ENCODE measurements at regions not wholly inside any gene's neighbourhood (a gene's known extent, or its start where the extent isn't known, plus 50 kb on each side); places are given as distances from the start of the nearest gene placed in this dataset.
"Not testable (repeated sequence)": the region's sequence is repeated elsewhere in the genome, so short reads cannot be mapped to it uniquely, and the experiment has no call there.

- no peak for DNase-seq (ENCODE audit: low read depth, low spot score)
These were observed 637.0 kb upstream of the SLC10A2 start for GRCh38 chr13:103703246-103703645.

- no peak for DNase-seq (ENCODE audit: low read depth, low spot score)
These were observed 631.8 kb upstream of the SLC10A2 start for GRCh38 chr13:103698000-103698399.

GRCh38 chr13:103695320-103695719, 629.1 kb upstream of the SLC10A2 start:
- no peak for DNase-seq (ENCODE audit: low read depth, low spot score)

- no peak for DNase-seq (ENCODE audit: low read depth, low spot score)
These were observed 628.3 kb upstream of the SLC10A2 start for GRCh38 chr13:103694471-103694870.

GRCh38 chr13:103694033-103694432, 627.8 kb upstream of the SLC10A2 start:
- DNase-seq (ENCODE audit: low read depth, low spot score): no peak

GRCh38 chr13:103692442-103692841, 626.2 kb upstream of the SLC10A2 start:
- DNase-seq (ENCODE audit: low read depth, low spot score): no peak

GRCh38 chr13:103676329-103676728, 610.1 kb upstream of the SLC10A2 start:
- no peak for DNase-seq (ENCODE audit: low read depth, low spot score)

- DNase-seq (ENCODE audit: low read depth, low spot score): no peak
These were observed 605.3 kb upstream of the SLC10A2 start for GRCh38 chr13:103671547-103671946.

GRCh38 chr13:103663996-103664395, 597.8 kb upstream of the SLC10A2 start:
- no peak for DNase-seq (ENCODE audit: low read depth, low spot score)

GRCh38 chr13:103656311-103656710, 590.1 kb upstream of the SLC10A2 start:
- DNase-seq (ENCODE audit: low read depth, low spot score): no peak

- DNase-seq (ENCODE audit: low read depth, low spot score): no peak
These were observed 574.4 kb upstream of the SLC10A2 start for GRCh38 chr13:103640606-103641005.

- DNase-seq (ENCODE audit: low read depth, low spot score): no peak
These were observed 573.1 kb upstream of the SLC10A2 start for GRCh38 chr13:103639326-103639725.

GRCh38 chr13:103638706-103639105, 572.5 kb upstream of the SLC10A2 start:
- no peak for DNase-seq (ENCODE audit: low read depth, low spot score)

GRCh38 chr13:103634066-103634465, 567.8 kb upstream of the SLC10A2 start:
- no peak for DNase-seq (ENCODE audit: low read depth, low spot score)

- DNase-seq (ENCODE audit: low read depth, low spot score): no peak
These were observed 559.0 kb upstream of the SLC10A2 start for GRCh38 chr13:103625194-103625593.

GRCh38 chr13:103618151-103618550, 551.9 kb upstream of the SLC10A2 start:
- DNase-seq (ENCODE audit: low read depth, low spot score): no peak

GRCh38 chr13:103615771-103616170, 549.6 kb upstream of the SLC10A2 start:
- DNase-seq (ENCODE audit: low read depth, low spot score): no peak

- DNase-seq (ENCODE audit: low read depth, low spot score): no peak
These were observed 548.5 kb upstream of the SLC10A2 start for GRCh38 chr13:103614761-103615160.

GRCh38 chr13:103607995-103608394, 541.8 kb upstream of the SLC10A2 start:
- DNase-seq (ENCODE audit: low read depth, low spot score): no peak

GRCh38 chr13:103605546-103606326, 539.5 kb upstream of the SLC10A2 start:
- no peak for DNase-seq (ENCODE audit: low read depth, low spot score)

- DNase-seq (ENCODE audit: low read depth, low spot score): not testable (repeated sequence)
These were observed 533.7 kb upstream of the SLC10A2 start for GRCh38 chr13:103599870-103600269.

GRCh38 chr13:103598671-103599070, 532.5 kb upstream of the SLC10A2 start:
- no peak for DNase-seq (ENCODE audit: low read depth, low spot score)

GRCh38 chr13:103573446-103573845, 507.2 kb upstream of the SLC10A2 start:
- no peak for DNase-seq (ENCODE audit: low read depth, low spot score)

GRCh38 chr13:103568314-103568713, 502.1 kb upstream of the SLC10A2 start:
- no peak for DNase-seq (ENCODE audit: low read depth, low spot score)

Measured in activated naive CD8-positive, alpha-beta T cell treated with anti-CD3 and anti-CD28 coated beads, Interleukin-2, amount 50 U/mL, for 16 hours (primary cell).